ENCODE measurements at regions not wholly inside any gene's neighbourhood (a gene's known extent, or its start where the extent isn't known, plus 50 kb on each side); places are given as distances from the start of the nearest gene placed in this dataset.

GRCh38 chr16:6967796-6968320 is 364.8 kb upstream of the RBFOX1 start:
- 55 to 66% methylated on average over 9 to 10 of the region's 10 CpGs for WGBS, 2 donors
- Histone ChIP-seq H3K27me3 (no peaks in the 10 kb centered on the region), H3K27ac (no peak overlapping the region), H3K4me3 (no peak overlapping the region), H3K4me1 (no peaks in the 10 kb centered on the region), H3K9me3 (no peaks in the 10 kb centered on the region), H3K36me3 (no peaks in the 10 kb centered on the region)
- ATAC-seq (ENCODE audit: low FRiP score in 2 of 2) (no peak), DNase-seq (no peak)
- no peak for TF ChIP-seq POLR2AphosphoS5 (IDR thresholded peaks at IDR 0.05)
- no peak for TF ChIP-seq EP300 (IDR thresholded peaks at IDR 0.05)
- no peak for TF ChIP-seq CTCF (IDR thresholded peaks at IDR 0.05)
- TF ChIP-seq POLR2A (IDR thresholded peaks at IDR 0.05): no peak

GRCh38 chr16:6966925-6967324 is 365.7 kb upstream of the RBFOX1 start:
- no peak for TF ChIP-seq EP300 (IDR thresholded peaks at IDR 0.05)
- no peak for TF ChIP-seq POLR2A (IDR thresholded peaks at IDR 0.05)
- TF ChIP-seq POLR2AphosphoS5 (IDR thresholded peaks at IDR 0.05): no peak
- TF ChIP-seq CTCF (IDR thresholded peaks at IDR 0.05): no peak
- ATAC-seq (ENCODE audit: low FRiP score in 2 of 2): no peak
- Histone ChIP-seq H3K9me3 (no peaks in the 10 kb centered on the region), H3K4me1 (no peaks in the 10 kb centered on the region), H3K4me3 (no peak overlapping the region), H3K27me3 (no peaks in the 10 kb centered on the region), H3K36me3 (no peaks in the 10 kb centered on the region), H3K27ac (no peak overlapping the region)
- no peak for DNase-seq
- 79 to 81% methylated on average over 1 of the region's 1 CpG for WGBS, 2 donors

GRCh38 chr16:6964679-6965078 is 368.0 kb upstream of the RBFOX1 start:
- H3K36me3 ChIP-seq: no peaks in the 10 kb centered on the region
- no peak overlapping the region for H3K4me3 ChIP-seq
- no peak for DNase-seq
- H3K27ac ChIP-seq: no peak overlapping the region
- no peaks in the 10 kb centered on the region for H3K4me1 ChIP-seq
- 66 to 74% methylated on average over 5 of the region's 5 CpGs for WGBS, 2 donors
- no peaks in the 10 kb centered on the region for H3K27me3 ChIP-seq
- no peaks in the 10 kb centered on the region for H3K9me3 ChIP-seq
- no peak for ATAC-seq (ENCODE audit: low FRiP score in 2 of 2)
- TF ChIP-seq POLR2AphosphoS5 (IDR thresholded peaks at IDR 0.05) (no peak), CTCF (IDR thresholded peaks at IDR 0.05) (no peak), POLR2A (IDR thresholded peaks at IDR 0.05) (no peak), EP300 (IDR thresholded peaks at IDR 0.05) (no peak)

GRCh38 chr16:6961704-6962103 is 370.9 kb upstream of the RBFOX1 start:
- TF ChIP-seq EP300 (IDR thresholded peaks at IDR 0.05): no peak
- TF ChIP-seq CTCF (IDR thresholded peaks at IDR 0.05): no peak
- no peaks in the 10 kb centered on the region for H3K4me1 ChIP-seq
- no peak for DNase-seq
- 62 to 67% methylated on average over 3 of the region's 3 CpGs for WGBS, 2 donors
- no peak overlapping the region for H3K27ac ChIP-seq
- no peaks in the 10 kb centered on the region for H3K36me3 ChIP-seq
- H3K27me3 ChIP-seq: no peaks in the 10 kb centered on the region
- no peaks in the 10 kb centered on the region for H3K9me3 ChIP-seq
- ATAC-seq (ENCODE audit: low FRiP score in 2 of 2): no peak
- no peak overlapping the region for H3K4me3 ChIP-seq

- WGBS, 2 donors: 77 to 85% methylated on average over 8 of the region's 8 CpGs
- no peak for TF ChIP-seq POLR2A (IDR thresholded peaks at IDR 0.05)
- TF ChIP-seq CTCF (IDR thresholded peaks at IDR 0.05): no peak
- TF ChIP-seq POLR2AphosphoS5 (IDR thresholded peaks at IDR 0.05): no peak
- no peak for TF ChIP-seq EP300 (IDR thresholded peaks at IDR 0.05)
- DNase-seq: no peak
- Histone ChIP-seq H3K4me3 (no peak overlapping the region), H3K9me3 (no peaks in the 10 kb centered on the region), H3K27ac (no peak overlapping the region), H3K27me3 (no peaks in the 10 kb centered on the region), H3K36me3 (no peaks in the 10 kb centered on the region), H3K4me1 (no peaks in the 10 kb centered on the region)
- no peak for ATAC-seq (ENCODE audit: low FRiP score in 2 of 2)
Observed at GRCh38 chr16:6958184-6958583, 374.5 kb upstream of the RBFOX1 start.
